Lower leg skin (tissue), 3 donors: ENCODE measurements at regions not wholly inside any gene's neighbourhood (a gene's known extent, or its start where the extent isn't known, plus 50 kb on each side); places are given as distances from the start of the nearest gene placed in this dataset.

Experiments used
- POLR2A ChIP-seq, 2 donors: fragments of 450-650 bp; IDR thresholded peaks; one replicate each; pipeline ENCODE4 v1.6.1; 2016 to 2017; ENCODE audit warnings: antibody characterized with exemption in 2 of 2, mild to moderate bottlenecking in 1 of 2, moderate library complexity in 1 of 2
- TF ChIP-seq, protein P1 (sequence below), 3 donors: fragments of 450-650 bp; IDR thresholded peaks; one replicate each; pipeline ENCODE4 v1.5.1; 2016; ENCODE audit warnings: antibody characterized with exemption in 3 of 3, mild to moderate bottlenecking in 3 of 3, moderate library complexity in 2 of 3

DNA sequence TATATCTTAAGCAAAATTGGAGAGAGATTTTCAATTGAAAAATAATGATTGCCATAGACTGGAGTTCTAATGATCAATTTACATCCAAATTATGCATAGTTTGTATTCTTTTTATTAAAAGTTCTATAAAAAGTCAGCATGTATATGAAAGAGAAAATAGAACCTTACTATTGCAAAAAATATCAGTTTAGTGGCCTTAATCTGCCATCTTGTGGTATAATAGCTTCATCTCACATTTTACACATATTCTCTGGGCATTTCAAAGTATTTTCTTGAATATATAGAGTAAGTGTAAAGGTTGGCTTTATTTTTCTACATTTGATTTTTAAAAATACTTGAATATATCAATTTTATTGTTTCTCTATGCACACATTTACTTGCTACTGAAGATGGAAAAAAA is 1858.6 kb upstream of the CDH9 start:
- TF ChIP-seq, protein P1, sequence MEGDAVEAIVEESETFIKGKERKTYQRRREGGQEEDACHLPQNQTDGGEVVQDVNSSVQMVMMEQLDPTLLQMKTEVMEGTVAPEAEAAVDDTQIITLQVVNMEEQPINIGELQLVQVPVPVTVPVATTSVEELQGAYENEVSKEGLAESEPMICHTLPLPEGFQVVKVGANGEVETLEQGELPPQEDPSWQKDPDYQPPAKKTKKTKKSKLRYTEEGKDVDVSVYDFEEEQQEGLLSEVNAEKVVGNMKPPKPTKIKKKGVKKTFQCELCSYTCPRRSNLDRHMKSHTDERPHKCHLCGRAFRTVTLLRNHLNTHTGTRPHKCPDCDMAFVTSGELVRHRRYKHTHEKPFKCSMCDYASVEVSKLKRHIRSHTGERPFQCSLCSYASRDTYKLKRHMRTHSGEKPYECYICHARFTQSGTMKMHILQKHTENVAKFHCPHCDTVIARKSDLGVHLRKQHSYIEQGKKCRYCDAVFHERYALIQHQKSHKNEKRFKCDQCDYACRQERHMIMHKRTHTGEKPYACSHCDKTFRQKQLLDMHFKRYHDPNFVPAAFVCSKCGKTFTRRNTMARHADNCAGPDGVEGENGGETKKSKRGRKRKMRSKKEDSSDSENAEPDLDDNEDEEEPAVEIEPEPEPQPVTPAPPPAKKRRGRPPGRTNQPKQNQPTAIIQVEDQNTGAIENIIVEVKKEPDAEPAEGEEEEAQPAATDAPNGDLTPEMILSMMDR (IDR thresholded peaks at IDR 0.05), result no peak
- no peak for TF ChIP-seq POLR2A (IDR thresholded peaks at IDR 0.05)
